Epithelial cell of esophagus (primary cell): ENCODE measurements at regions not wholly inside any gene's neighbourhood (a gene's known extent, or its start where the extent isn't known, plus 50 kb on each side); places are given as distances from the start of the nearest gene placed in this dataset.
A peak's percentile ranks its signal among the peaks of the same experiment; 100 is the strongest.
"Not testable (repeated sequence)": the region's sequence is repeated elsewhere in the genome, so short reads cannot be mapped to it uniquely, and the experiment has no call there.

Experiments used
- DNase-seq: peaks from one replicate; pipeline ENCODE4 v3.0.0; 2010; ENCODE audit warnings: low read depth
- H3K4me3 ChIP-seq: 2 replicates; pipeline ENCODE4 v1.5.1; 2011; ENCODE audit warnings: mild to moderate bottlenecking, low read length, control low read depth
- CTCF ChIP-seq: IDR thresholded peaks from 2 replicates; pipeline ENCODE4 v1.5.1; 2011; ENCODE audit warnings: low read depth, mild to moderate bottlenecking, low read length, control low read depth, inconsistent platforms; ENCODE audit not compliant: insufficient read depth; ENCODE audit errors: missing control alignments

GRCh38 chr5:96322217-96322616 lies 110.8 kb downstream of the PCSK1 start:
- no peak overlapping the region for H3K4me3 ChIP-seq
- no peak for DNase-seq
- TF ChIP-seq CTCF, result no peak

GRCh38 chr5:96321345-96321744 lies 111.7 kb downstream of the PCSK1 start:
- H3K4me3 ChIP-seq, result no peak overlapping the region
- TF ChIP-seq CTCF, result no peak

GRCh38 chr5:96320797-96321196 lies 112.3 kb downstream of the PCSK1 start:
- no peak for TF ChIP-seq CTCF
- H3K4me3 ChIP-seq, result no peak overlapping the region
- peak; percentile 62 for DNase-seq

More at GRCh38 chr5:96321345-96321744, 111.7 kb downstream of the PCSK1 start:
- DNase-seq, result peak; percentile 38

- not testable (repeated sequence) for H3K4me3 ChIP-seq
Measured at GRCh38 chr5:96319981-96320739, 112.9 kb downstream of the PCSK1 start.

GRCh38 chr5:96318569-96319110 lies 114.4 kb downstream of the PCSK1 start:
- no peak for TF ChIP-seq CTCF
- no peak for DNase-seq
- no peak overlapping the region for H3K4me3 ChIP-seq

More at GRCh38 chr5:96319981-96320739, 112.9 kb downstream of the PCSK1 start:
- DNase-seq, result peak; percentile 39

- TF ChIP-seq CTCF, result no peak
- no peak overlapping the region for H3K4me3 ChIP-seq
- no peak for DNase-seq
Measured at GRCh38 chr5:96317945-96318344, 115.1 kb downstream of the PCSK1 start.

- TF ChIP-seq CTCF, result no peak
- H3K4me3 ChIP-seq, result no peak overlapping the region
- no peak for DNase-seq
Measured at GRCh38 chr5:96316487-96316886, 116.6 kb downstream of the PCSK1 start.
